H9 (cell line): ENCODE measurements at regions not wholly inside any gene's neighbourhood (a gene's known extent, or its start where the extent isn't known, plus 50 kb on each side); places are given as distances from the start of the nearest gene placed in this dataset.
A peak's percentile ranks its signal among the peaks of the same experiment; 100 is the strongest.

Experiments used
- DNase-seq: peaks from one replicate; pipeline ENCODE4 v3.0.0-alpha.2; 2017
- H2AFZ ChIP-seq: one replicate; pipeline ENCODE4 v1.6.1; 2013; ENCODE audit warnings: mild to moderate bottlenecking, low read length, control low read depth, moderate library complexity
- H2AK5ac ChIP-seq: 2 replicates; pipeline ENCODE4 v1.6.1; 2013; ENCODE audit warnings: low read length, control low read depth, mixed read lengths; ENCODE audit not compliant: insufficient read length
- H2BK120ac ChIP-seq: one replicate; pipeline ENCODE4 v1.6.1; 2013; ENCODE audit warnings: low read depth, mild to moderate bottlenecking, low read length, control low read depth, inconsistent platforms; ENCODE audit not compliant: poor library complexity, severe bottlenecking
- H2BK12ac ChIP-seq: 2 replicates; pipeline ENCODE4 v1.6.1; 2013; ENCODE audit warnings: low read length, control low read depth, mixed read lengths, low read depth; ENCODE audit not compliant: insufficient read length
- H2BK15ac ChIP-seq: 2 replicates; pipeline ENCODE4 v1.6.1; 2013; ENCODE audit warnings: low read depth, low read length, control low read depth
- H2BK20ac ChIP-seq: one replicate; pipeline ENCODE4 v1.6.1; 2013; ENCODE audit warnings: low read depth, mild to moderate bottlenecking, low read length, control low read depth, inconsistent platforms; ENCODE audit not compliant: poor library complexity, severe bottlenecking
- H2BK5ac ChIP-seq: 2 replicates; pipeline ENCODE4 v1.6.1; 2013; ENCODE audit warnings: low read length, control low read depth, mixed read lengths; ENCODE audit not compliant: insufficient read length
- H3K14ac ChIP-seq: 2 replicates; pipeline ENCODE4 v1.6.1; 2013; ENCODE audit warnings: low read length, control low read depth; ENCODE audit not compliant: insufficient read depth
- H3K18ac ChIP-seq: 2 replicates; pipeline ENCODE4 v1.6.1; 2013; ENCODE audit warnings: low read depth, mild to moderate bottlenecking, mixed read lengths, low read length, control low read depth; ENCODE audit not compliant: insufficient read length
- H3K23ac ChIP-seq: 2 replicates; pipeline ENCODE4 v1.6.1; 2013; ENCODE audit warnings: low read length, control low read depth, mixed read lengths, low read depth; ENCODE audit not compliant: insufficient read length
- H3K23me2 ChIP-seq: 2 replicates; pipeline ENCODE4 v1.6.1; 2013; ENCODE audit warnings: low read depth, mild to moderate bottlenecking, mixed read lengths, low read length, control low read depth; ENCODE audit not compliant: insufficient read length, poor library complexity, severe bottlenecking
- H3K27ac ChIP-seq: 2 replicates; pipeline ENCODE4 v1.5.1; 2013; ENCODE audit warnings: low read length, control low read depth, mixed read lengths, low read depth; ENCODE audit not compliant: insufficient read length
- H3K27me3 ChIP-seq: 2 replicates; pipeline ENCODE4 v1.6.1; 2013; ENCODE audit warnings: low read length, control low read depth, inconsistent platforms; ENCODE audit not compliant: insufficient read depth
- H3K4ac ChIP-seq: 2 replicates; pipeline ENCODE4 v1.6.1; 2013; ENCODE audit warnings: low read depth, mild to moderate bottlenecking, control low read depth, inconsistent platforms, low read length, moderate library complexity
- H3K4me1 ChIP-seq: 2 replicates; pipeline ENCODE4 v1.6.1; 2013; ENCODE audit warnings: low read length, control low read depth, inconsistent platforms; ENCODE audit not compliant: insufficient read depth
- H3K4me2 ChIP-seq: 2 replicates; pipeline ENCODE4 v1.6.1; 2013; ENCODE audit warnings: low read length, control low read depth, mixed read lengths; ENCODE audit not compliant: insufficient read length, insufficient read depth
- H3K56ac ChIP-seq: 2 replicates; pipeline ENCODE4 v1.6.1; 2013; ENCODE audit warnings: low read depth, mild to moderate bottlenecking, mixed read lengths, low read length, control low read depth; ENCODE audit not compliant: insufficient read length
- H3K79me1 ChIP-seq: 2 replicates; pipeline ENCODE4 v1.6.1; 2013; ENCODE audit warnings: low read depth, mild to moderate bottlenecking, moderate library complexity, low read length, control low read depth, inconsistent platforms; ENCODE audit not compliant: insufficient read depth, poor library complexity, severe bottlenecking
- H3K79me2 ChIP-seq: 2 replicates; pipeline ENCODE4 v1.6.1; 2013; ENCODE audit warnings: low read length, control low read depth, inconsistent platforms; ENCODE audit not compliant: insufficient read depth
- H3K9ac ChIP-seq: 2 replicates; pipeline ENCODE4 v1.6.1; 2013; ENCODE audit warnings: low read length, control low read depth, mixed read lengths; ENCODE audit not compliant: insufficient read length; ENCODE audit errors: extremely low read depth
- H3K9me3 ChIP-seq: one replicate; pipeline ENCODE4 v1.6.1; 2013; ENCODE audit warnings: low read depth, low read length, inconsistent platforms; ENCODE audit not compliant: control insufficient read depth
- H3T11ph ChIP-seq: one replicate; pipeline ENCODE4 v1.6.1; 2013; ENCODE audit warnings: mild to moderate bottlenecking, low read length, control low read depth, inconsistent platforms
- H4K20me1 ChIP-seq: one replicate; pipeline ENCODE4 v1.6.1; 2013; ENCODE audit not compliant: control insufficient read depth, insufficient read length, insufficient read depth
- H4K5ac ChIP-seq: 2 replicates; pipeline ENCODE4 v1.6.1; 2013; ENCODE audit warnings: low read depth, mild to moderate bottlenecking, mixed read lengths, low read length, control low read depth; ENCODE audit not compliant: insufficient read length
- H4K8ac ChIP-seq: replicated peaks from 2 replicates; pipeline ENCODE4 v1.6.1; 2013; ENCODE audit warnings: low read length, control low read depth, mixed read lengths, low read depth; ENCODE audit not compliant: insufficient read length
- H4K91ac ChIP-seq: 2 replicates; pipeline ENCODE4 v1.6.1; 2013; ENCODE audit warnings: low read depth, mild to moderate bottlenecking, moderate library complexity, mixed read lengths, low read length, control low read depth; ENCODE audit not compliant: insufficient read length
- H3K27ac Mint-ChIP-seq, 3 experiments: 2 replicates in 2 of 3; 3 replicates in 1 of 3; pipeline ENCODE4 v1.8.0; 2020 to 2021; ENCODE audit warnings: mixed read lengths in 3 of 3, mild to moderate bottlenecking in 1 of 3, moderate library complexity in 1 of 3
- H3K27me3 Mint-ChIP-seq: 2 replicates; pipeline ENCODE4 v1.8.0; 2021; ENCODE audit warnings: low read depth, mild to moderate bottlenecking, moderate library complexity, mixed read lengths
- H3K36me3 Mint-ChIP-seq, 3 experiments: 2 replicates in 2 of 3; 3 replicates in 1 of 3; pipeline ENCODE4 v1.8.0; 2020 to 2021; ENCODE audit warnings: low read depth in 3 of 3, mixed read lengths in 3 of 3; ENCODE audit not compliant: insufficient read depth in 1 of 3
- H3K4me1 Mint-ChIP-seq, 2 experiments: 2 replicates each; pipeline ENCODE4 v1.8.0; 2020; ENCODE audit warnings: mixed read lengths in 2 of 2
- H3K4me3 Mint-ChIP-seq, 2 experiments: 2 replicates in 1 of 2; 3 replicates in 1 of 2; pipeline ENCODE4 v1.8.0; 2020 to 2021; ENCODE audit warnings: mild to moderate bottlenecking in 2 of 2, mixed read lengths in 2 of 2, moderate library complexity in 1 of 2
- H3K9me3 Mint-ChIP-seq, 2 experiments: 2 replicates in 1 of 2; 3 replicates in 1 of 2; pipeline ENCODE4 v1.8.0; 2020; ENCODE audit warnings: mild to moderate bottlenecking in 2 of 2, mixed read lengths in 2 of 2, moderate library complexity in 1 of 2
- WGBS: extraction: QIAGEN DNeasy Blood & Tissue Kit; methylation state at CpG from one replicate; pipeline ENCODE4 v1.1.7; 2013; ENCODE audit warnings: missing lambda C conversion rate, low lambda C conversion rate, mixed read lengths; ENCODE audit not compliant: insufficient read length; ENCODE audit errors: extremely low coverage; 5-methylcytosine and 5-hydroxymethylcytosine counted together
- TF ChIP-seq, protein P1 (sequence below): fragments of 200-600 bp; sonication (generic); conservative IDR thresholded peaks from 3 replicates; pipeline ENCODE4 v1.8.0; 2021; ENCODE audit warnings: antibody characterized with exemption, mild to moderate bottlenecking

GRCh38 chr14:22099942-22100763 lies 426.5 kb upstream of the OR4E1 start:
- H3K27me3 ChIP-seq = no peaks in the 10 kb centered on the region
- H3K4me2 ChIP-seq = no peak overlapping the region
- H3K9me3 ChIP-seq = no peaks in the 10 kb centered on the region
- Mint-ChIP-seq H3K4me3 (no peak overlapping the region), H3K36me3 (no peaks in the 10 kb centered on the region), H3K27ac (no peak overlapping the region; a peak in 1 of 7 replicates), H3K4me1 (peaks cover 0 to 4% of the 10 kb centered on the region in 2 experiments; a peak in 1 of 4 replicates), H3K27me3 (peaks cover 10% of the 10 kb centered on the region), H3K9me3 (no peaks in the 10 kb centered on the region)
- no peak overlapping the region for H2BK15ac ChIP-seq
- no peaks in the 10 kb centered on the region for H3K79me2 ChIP-seq
- no peak overlapping the region for H4K5ac ChIP-seq
- no peak overlapping the region for H3K14ac ChIP-seq
- H2BK20ac ChIP-seq = no peak overlapping the region
- H3K23ac ChIP-seq = no peak overlapping the region
- no peaks in the 10 kb centered on the region for H3K23me2 ChIP-seq
- peak; percentile 85 for DNase-seq
- no peak overlapping the region for H2BK12ac ChIP-seq
- no peak overlapping the region for H3K27ac ChIP-seq
- H4K91ac ChIP-seq = no peak overlapping the region
- no peaks in the 10 kb centered on the region for H3K79me1 ChIP-seq
- no peak overlapping the region for H3K9ac ChIP-seq
- no peak overlapping the region for H2AFZ ChIP-seq
- TF ChIP-seq, protein P1, sequence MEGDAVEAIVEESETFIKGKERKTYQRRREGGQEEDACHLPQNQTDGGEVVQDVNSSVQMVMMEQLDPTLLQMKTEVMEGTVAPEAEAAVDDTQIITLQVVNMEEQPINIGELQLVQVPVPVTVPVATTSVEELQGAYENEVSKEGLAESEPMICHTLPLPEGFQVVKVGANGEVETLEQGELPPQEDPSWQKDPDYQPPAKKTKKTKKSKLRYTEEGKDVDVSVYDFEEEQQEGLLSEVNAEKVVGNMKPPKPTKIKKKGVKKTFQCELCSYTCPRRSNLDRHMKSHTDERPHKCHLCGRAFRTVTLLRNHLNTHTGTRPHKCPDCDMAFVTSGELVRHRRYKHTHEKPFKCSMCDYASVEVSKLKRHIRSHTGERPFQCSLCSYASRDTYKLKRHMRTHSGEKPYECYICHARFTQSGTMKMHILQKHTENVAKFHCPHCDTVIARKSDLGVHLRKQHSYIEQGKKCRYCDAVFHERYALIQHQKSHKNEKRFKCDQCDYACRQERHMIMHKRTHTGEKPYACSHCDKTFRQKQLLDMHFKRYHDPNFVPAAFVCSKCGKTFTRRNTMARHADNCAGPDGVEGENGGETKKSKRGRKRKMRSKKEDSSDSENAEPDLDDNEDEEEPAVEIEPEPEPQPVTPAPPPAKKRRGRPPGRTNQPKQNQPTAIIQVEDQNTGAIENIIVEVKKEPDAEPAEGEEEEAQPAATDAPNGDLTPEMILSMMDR = peak; percentile 83
- H4K8ac ChIP-seq = no peak overlapping the region
- no peak overlapping the region for H3K56ac ChIP-seq
- no peak overlapping the region for H3K18ac ChIP-seq
- no peaks in the 10 kb centered on the region for H3K4me1 ChIP-seq
- H2BK120ac ChIP-seq = no peak overlapping the region
- H2BK5ac ChIP-seq = no peak overlapping the region
- H4K20me1 ChIP-seq = no peaks in the 10 kb centered on the region
- no CpG with 5 or more reads among the region's 11 CpGs for WGBS
- H2AK5ac ChIP-seq = no peak overlapping the region
- H3K4ac ChIP-seq = no peak overlapping the region
- no peak overlapping the region for H3T11ph ChIP-seq
